Astrocyte of the hippocampus (primary cell): ENCODE measurements at regions not wholly inside any gene's neighbourhood (a gene's known extent, or its start where the extent isn't known, plus 50 kb on each side); places are given as distances from the start of the nearest gene placed in this dataset.
A peak's percentile ranks its signal among the peaks of the same experiment; 100 is the strongest.
"Not testable (repeated sequence)": the region's sequence is repeated elsewhere in the genome, so short reads cannot be mapped to it uniquely, and the experiment has no call there.

Experiments
- DNase-seq: peaks from one replicate; pipeline ENCODE4 v3.0.0; 2011; ENCODE audit warnings: low read depth, low spot score

DNA sequence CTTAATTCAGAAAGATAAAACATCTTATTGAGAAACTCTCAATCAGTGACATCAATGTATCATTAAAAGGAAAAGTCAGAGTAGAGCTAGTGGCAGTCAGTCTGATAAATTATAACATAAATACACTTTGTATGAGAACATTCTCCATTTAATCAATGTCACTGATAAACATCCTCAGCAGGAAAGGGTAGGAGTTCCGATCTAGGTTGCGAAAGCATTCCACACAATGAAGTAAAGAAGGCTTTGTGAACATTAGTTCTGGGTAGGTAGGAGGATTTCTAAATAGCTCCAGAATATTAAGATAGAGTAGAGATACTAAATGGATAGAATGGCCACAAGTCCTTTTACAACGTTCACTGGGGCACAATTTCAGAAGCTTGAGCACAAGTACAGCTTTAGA is 179.7 kb upstream of the MALRD1 start:
- no peak for DNase-seq

GRCh38 chr10:18875477-18875876 is 173.1 kb upstream of the MALRD1 start:
- peak; percentile 7 for DNase-seq

DNA sequence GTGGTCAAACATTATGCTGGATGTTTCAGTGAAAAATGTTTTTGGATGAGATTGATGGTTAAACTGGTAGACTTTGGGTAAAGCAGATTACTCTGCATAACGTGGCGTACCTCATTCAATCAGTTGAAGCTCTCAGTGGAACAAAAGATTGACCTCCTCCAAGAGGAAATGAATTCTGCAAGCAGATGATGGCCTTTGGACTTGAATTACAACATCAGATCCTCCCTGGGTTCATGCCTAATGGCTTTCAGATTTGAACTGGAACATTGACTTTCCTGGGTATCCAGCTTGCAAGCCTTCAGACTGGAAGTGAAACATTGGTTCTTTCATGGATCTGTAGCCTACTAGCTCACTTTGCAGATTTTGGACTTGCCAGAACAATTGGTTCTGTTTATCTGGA is 169.3 kb upstream of the MALRD1 start:
- DNase-seq = no peak

GRCh38 chr10:18880530-18880929 is 168.1 kb upstream of the MALRD1 start:
- DNase-seq = no peak

DNA sequence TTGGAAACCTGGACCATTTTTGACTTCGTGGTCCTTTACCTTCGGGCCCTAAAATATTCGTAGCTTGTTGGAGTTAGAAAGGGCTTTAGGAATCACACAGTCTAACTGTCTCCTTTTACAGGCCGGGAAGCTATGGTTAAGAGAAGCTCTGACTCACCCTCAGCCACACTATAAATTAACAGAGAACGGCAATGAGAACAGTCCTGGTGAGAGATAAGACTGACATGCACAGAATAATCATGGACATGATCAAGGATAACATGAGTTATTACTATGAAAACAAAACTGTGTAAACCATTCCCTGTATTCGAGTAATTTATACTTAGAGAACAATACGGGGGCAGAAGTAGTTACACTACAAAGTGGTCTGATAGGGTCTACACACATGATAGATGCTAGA is 162.5 kb upstream of the MALRD1 start:
- DNase-seq = peak; percentile 63

DNA sequence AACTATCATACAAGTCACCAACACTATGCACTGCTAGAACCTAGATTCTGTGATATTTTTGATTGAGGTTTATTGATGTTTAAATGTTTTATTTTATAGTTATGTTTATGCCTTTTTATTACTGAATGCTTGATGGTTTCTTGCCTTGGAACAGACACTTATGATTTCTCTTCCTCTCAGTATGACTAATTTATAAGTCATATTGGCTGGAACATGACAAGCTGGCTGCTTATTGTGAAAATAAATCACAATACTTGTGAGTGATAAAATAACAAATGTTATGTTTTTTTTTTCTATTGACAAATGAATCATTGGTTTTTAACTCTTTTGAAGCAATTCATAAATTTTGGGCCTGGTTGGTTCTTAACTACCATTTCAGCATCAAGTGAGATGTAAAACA is 142.0 kb upstream of the MALRD1 start:
- DNase-seq = no peak

DNA sequence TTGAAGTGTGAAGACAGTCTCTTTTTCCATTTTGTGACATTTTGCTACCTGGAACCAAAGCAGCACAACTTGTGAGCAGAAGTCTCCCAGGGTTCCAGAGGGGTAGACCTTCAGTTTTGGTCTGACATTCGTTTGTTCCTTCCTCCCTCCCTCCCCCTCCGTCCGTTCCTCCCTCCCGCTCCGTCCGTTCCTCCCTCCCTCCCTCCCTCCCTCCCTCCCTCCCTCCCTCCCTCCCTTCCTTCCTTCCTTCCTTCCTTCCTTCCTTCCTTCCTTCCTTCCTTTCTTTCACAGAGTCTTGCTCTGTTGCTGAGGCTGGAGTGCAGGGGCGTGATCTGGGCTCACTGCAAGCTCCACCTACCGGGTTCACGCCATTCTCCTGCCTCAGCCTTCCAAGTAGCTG is 131.2 kb upstream of the MALRD1 start:
- not testable (repeated sequence) for DNase-seq

DNA sequence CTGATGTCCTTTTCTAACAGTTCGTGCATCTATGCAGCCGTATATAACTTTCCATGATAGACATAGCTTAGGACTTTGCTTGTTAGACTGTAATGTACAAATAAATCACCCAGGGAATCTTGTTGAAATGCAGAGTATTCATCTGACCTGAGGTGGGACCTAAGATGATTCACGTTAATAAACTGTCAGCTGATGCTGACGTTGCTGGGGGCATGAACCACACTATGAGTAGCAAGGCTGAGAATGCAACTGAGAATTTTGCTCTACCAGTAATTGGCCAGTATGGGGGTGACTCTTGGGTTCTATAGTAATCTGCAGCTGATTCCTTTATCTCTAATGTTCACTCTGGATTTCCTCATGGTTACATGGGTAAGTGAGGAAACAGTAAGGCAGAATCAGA is 130.1 kb upstream of the MALRD1 start:
- peak; percentile 86 for DNase-seq

- DNase-seq = peak; percentile 10
Observed at GRCh38 chr10:18949391-18949790, 99.2 kb upstream of the MALRD1 start.

- DNase-seq = not testable (repeated sequence)
Observed at GRCh38 chr10:18951072-18951823, 97.4 kb upstream of the MALRD1 start.

- no peak for DNase-seq
Observed at GRCh38 chr10:18955061-18955460, 93.5 kb upstream of the MALRD1 start.

- DNase-seq = no peak
Observed at GRCh38 chr10:18959369-18959768, 89.2 kb upstream of the MALRD1 start.

- DNase-seq = no peak
Observed at GRCh38 chr10:18960466-18961079, 88.0 kb upstream of the MALRD1 start.

- peak; percentile 40 for DNase-seq
Observed at GRCh38 chr10:18968159-18968558, 80.4 kb upstream of the MALRD1 start.

DNA sequence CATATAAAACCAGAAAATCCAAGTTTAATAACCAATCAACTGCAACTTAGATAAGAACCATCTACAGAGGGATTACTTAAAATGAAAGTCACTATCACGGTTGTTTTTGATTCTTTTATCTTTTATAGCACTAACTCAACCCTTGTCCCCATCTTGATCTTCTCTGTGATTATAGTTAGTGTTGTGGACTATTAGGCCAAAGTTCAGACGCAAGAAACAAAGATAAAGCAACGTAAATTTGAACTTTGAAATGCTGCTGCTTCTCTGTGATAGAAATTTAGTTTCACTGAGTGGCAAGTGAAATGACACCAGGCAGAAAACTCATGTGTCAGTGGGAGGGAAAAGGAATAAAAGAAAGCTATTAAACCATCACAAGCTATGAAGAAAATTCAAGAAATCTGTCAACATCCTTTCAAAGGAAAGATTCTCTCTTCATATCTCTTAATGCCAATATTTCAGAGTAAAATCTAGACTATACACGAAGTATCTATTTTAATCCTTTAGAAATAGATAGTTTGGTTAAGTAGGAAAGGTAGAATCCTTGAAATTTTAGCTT is 71.8 kb upstream of the MALRD1 start:
- DNase-seq = no peak

DNA sequence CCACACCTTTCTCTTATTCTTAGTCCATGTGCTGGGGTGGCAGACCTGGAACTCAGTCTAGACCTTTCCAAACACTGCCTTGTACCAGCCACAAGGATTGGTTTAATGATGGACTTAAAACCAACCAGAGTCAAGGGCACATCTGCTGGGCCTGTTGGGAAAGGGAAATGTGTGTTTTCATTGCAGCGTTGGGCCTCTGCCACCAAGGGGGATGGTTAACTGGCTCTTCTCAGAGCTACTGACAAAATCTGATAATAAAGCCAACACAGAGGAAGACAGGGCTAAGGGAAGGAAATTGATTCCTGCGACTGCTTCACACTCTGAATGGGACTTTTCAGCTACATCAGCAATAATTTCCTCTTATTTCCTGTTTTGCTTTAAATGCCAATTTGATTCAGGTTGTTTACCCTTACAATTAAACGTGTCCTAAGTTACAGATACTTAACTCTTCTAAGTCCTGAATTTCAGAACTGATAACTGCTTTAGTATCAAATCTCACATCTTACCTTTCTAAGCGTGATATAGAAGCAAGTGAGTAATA is 68.4 kb upstream of the MALRD1 start:
- no peak for DNase-seq

GRCh38 chr10:18984531-18984930 is 64.1 kb upstream of the MALRD1 start:
- no peak for DNase-seq

DNA sequence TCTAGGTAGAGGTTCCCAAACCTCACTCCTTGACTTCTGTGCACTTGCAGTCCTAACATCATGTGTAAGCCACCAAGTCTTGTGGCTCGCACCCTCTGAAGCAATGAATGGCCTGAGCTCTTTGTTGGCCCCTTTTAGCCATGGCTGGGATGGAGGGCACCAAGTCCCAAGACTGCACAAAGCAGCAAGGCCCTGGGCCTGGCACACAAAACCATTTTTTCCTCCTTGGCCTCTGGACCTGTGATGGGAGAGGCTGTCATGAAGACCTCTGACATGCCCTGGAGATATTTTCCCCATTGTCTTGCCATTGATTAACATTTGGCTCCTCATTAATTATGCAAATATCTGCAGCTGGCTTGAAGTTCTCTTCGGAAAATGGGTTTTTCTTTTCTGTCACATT is 60.3 kb upstream of the MALRD1 start:
- DNase-seq = no peak
